Gastrocnemius medialis (tissue), 4 donors: ENCODE measurements at regions not wholly inside any gene's neighbourhood (a gene's known extent, or its start where the extent isn't known, plus 50 kb on each side); places are given as distances from the start of the nearest gene placed in this dataset.

Experiments
- POLR2A ChIP-seq, 2 donors: fragments of 450-650 bp; IDR thresholded peaks; one replicate each; pipeline ENCODE4 v1.6.1; 2017; ENCODE audit warnings: antibody characterized with exemption in 2 of 2, mild to moderate bottlenecking in 2 of 2, moderate library complexity in 2 of 2
- TF ChIP-seq, protein P1 (sequence below), 5 experiments: fragments of 450-650 bp in 3 of 5; fragments of 200-600 bp in 2 of 5; sonication (generic) in 2 of 5; IDR thresholded peaks in 4 of 5; conservative IDR thresholded peaks in 1 of 5; 1 replicate in 4 of 5; 2 replicates in 1 of 5; pipeline ENCODE4 v1.5.1; 2016 to 2019; ENCODE audit warnings: antibody characterized with exemption in 5 of 5, mild to moderate bottlenecking in 3 of 5, moderate library complexity in 3 of 5

DNA sequence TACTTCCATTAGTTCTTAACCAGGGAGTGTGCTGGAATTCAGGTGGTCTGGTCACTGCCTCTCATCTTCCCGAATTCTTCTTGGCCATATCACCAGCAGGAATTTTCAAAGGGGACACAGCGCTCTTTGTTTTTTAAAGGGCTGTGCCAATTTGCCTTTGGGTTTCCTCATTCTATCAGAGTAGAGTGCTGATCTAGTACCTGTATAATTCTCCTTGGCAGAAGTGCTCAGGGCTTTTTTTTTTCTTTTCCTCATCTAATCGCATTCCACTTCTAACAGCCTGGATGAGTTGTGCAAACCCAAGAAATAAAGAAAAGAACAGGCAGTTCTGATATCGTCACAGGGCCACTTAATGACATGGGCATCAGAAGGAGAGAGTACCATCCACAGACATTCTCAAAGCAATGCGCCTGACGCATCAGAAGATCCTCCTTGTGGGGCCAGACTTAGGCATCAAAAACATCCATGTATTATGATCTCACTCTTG is 121.0 kb downstream of the ASB7 start:
- TF ChIP-seq, protein P1, sequence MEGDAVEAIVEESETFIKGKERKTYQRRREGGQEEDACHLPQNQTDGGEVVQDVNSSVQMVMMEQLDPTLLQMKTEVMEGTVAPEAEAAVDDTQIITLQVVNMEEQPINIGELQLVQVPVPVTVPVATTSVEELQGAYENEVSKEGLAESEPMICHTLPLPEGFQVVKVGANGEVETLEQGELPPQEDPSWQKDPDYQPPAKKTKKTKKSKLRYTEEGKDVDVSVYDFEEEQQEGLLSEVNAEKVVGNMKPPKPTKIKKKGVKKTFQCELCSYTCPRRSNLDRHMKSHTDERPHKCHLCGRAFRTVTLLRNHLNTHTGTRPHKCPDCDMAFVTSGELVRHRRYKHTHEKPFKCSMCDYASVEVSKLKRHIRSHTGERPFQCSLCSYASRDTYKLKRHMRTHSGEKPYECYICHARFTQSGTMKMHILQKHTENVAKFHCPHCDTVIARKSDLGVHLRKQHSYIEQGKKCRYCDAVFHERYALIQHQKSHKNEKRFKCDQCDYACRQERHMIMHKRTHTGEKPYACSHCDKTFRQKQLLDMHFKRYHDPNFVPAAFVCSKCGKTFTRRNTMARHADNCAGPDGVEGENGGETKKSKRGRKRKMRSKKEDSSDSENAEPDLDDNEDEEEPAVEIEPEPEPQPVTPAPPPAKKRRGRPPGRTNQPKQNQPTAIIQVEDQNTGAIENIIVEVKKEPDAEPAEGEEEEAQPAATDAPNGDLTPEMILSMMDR (IDR thresholded peaks at IDR 0.05 in 4 of 5, conservative IDR thresholded peaks at IDR 0.05 in 1 of 5): no peak
- no peak for TF ChIP-seq POLR2A (IDR thresholded peaks at IDR 0.05)
